NCI-H510A treated with DMSO at 0.1 percent for 48 hours (cell line): ENCODE measurements at regions not wholly inside any gene's neighbourhood (a gene's known extent, or its start where the extent isn't known, plus 50 kb on each side); places are given as distances from the start of the nearest gene placed in this dataset.

Source experiments
- DNase-seq: peaks from one replicate; lab custom pipeline; 2025; lab: John Stamatoyannopoulos, UW

GRCh38 chr5:158482125-158482524, 617.6 kb downstream of the EBF1 start:
- no peak for DNase-seq

- DNase-seq: no peak
Measured at GRCh38 chr5:158478139-158478538, 619.2 kb upstream of the CLINT1 start.

DNA sequence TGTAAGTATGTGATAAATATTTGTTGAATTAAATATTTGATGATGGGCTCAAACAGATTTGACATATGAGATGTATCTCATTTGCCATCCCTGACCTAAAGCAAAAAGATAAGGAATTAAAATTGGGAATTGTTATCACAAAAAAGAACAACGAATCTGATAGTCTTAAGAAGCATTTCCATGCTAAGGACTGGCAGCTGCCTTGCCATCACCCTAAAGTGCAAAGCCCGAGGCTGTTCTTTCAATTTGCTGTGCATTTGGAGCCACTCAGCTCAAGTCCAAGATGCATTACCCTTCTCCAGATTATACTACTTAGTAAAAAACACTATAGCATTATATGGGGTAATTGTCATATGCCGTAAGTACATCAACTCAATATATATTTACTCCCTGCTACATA, 618.3 kb upstream of the CLINT1 start:
- DNase-seq: no peak

DNA sequence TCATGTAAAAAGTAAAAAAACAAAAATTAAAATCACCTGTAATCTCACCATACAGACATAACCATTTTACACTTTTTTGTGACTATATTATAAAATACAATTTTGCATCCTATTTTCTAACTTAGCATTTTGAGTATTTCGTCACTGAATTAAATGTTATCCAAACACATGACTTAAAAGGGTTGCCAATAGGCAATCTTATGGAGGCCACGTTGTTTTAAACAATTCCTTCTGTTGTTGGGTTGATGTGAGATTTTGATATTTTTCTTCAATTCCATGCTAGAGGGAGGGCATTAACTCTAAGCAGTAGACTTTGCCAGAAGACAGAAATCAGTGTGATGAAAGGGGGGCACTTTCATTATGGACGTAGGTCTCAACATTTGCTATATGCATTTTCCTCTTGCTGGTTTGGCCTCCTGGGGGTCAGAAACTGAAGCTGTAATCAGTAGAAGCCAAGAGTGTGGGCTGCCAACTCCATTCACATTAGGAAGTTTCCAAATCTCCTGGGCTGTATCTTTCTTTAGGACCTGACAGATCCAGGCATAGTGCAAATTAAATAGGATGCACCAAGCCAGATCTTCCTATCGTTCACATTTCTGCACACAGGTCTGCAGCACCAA, 614.2 kb upstream of the CLINT1 start:
- no peak for DNase-seq

- no peak for DNase-seq
Measured at GRCh38 chr5:158471535-158471924, 612.6 kb upstream of the CLINT1 start.

DNA sequence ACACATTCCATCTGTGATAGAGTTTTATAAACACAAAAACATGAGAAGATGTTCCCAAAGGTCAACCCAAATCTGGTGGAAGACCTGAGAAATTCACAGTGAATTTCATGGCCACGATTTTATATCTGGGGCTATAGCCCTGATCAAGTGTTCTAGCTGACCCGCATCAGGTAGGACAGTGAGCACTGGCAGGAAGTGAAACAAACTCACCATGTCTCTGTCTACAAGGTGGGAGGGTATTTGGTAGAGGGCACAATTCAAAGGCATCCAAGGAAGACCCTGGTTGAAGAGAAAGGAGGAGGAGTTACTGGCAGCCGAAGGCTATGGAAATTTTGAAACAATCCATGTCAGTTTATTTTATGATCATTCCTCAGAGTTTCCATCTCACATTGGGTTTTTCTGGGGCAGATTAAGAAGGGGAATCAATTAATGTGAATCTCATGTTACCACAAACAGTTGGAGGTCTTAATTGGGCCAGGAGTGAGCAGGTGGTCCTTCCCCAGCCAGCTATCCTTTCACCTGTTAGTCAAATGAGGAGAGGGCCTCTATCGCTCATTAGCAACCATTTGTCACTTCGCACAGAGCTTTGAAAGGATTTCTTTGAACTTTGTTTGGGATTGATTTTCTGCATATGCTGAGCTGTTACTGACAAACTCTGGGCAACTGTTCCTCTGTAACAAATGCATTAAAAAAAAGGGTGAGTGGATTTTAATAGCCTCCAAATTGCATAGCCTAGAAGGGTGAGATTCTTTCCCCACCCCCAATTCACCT, 612.0 kb upstream of the CLINT1 start:
- DNase-seq: no peak

GRCh38 chr5:158468444-158468843, 609.5 kb upstream of the CLINT1 start:
- no peak for DNase-seq

- no peak for DNase-seq
Measured at GRCh38 chr5:158466191-158466590, 607.2 kb upstream of the CLINT1 start.

GRCh38 chr5:158465086-158465972, 606.4 kb upstream of the CLINT1 start:
- DNase-seq: no peak

GRCh38 chr5:158464383-158464782, 605.4 kb upstream of the CLINT1 start:
- DNase-seq: no peak

DNA sequence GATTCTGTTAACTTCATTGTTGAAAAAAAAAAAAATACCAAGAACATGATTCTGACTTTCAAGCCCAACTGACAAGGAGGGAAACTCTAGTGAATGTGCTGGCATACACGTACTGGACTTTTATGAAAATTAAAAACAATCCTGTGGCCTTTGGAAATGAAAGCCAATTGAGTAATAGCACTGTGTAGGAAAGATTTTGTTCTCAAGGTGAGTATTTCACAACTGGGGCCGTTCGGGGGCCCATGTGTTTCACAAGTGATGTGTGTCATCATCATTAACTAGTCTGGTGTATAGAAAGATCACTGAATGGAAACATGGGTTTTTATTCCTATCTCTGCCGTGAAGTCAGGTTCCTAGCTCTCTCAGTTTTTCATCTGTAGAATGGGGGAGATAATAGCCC, 605.0 kb upstream of the CLINT1 start:
- no peak for DNase-seq

GRCh38 chr5:158463188-158463587, 604.2 kb upstream of the CLINT1 start:
- DNase-seq: no peak

GRCh38 chr5:158462349-158463114, 603.6 kb upstream of the CLINT1 start:
- DNase-seq: no peak

- DNase-seq: no peak
Measured at GRCh38 chr5:158461240-158461854, 602.4 kb upstream of the CLINT1 start.

- DNase-seq: no peak
Measured at GRCh38 chr5:158458086-158458485, 599.1 kb upstream of the CLINT1 start.

GRCh38 chr5:158456756-158457155, 597.8 kb upstream of the CLINT1 start:
- no peak for DNase-seq

GRCh38 chr5:158456241-158456640, 597.3 kb upstream of the CLINT1 start:
- DNase-seq: no peak

GRCh38 chr5:158451993-158452672, 593.2 kb upstream of the CLINT1 start:
- no peak for DNase-seq

DNA sequence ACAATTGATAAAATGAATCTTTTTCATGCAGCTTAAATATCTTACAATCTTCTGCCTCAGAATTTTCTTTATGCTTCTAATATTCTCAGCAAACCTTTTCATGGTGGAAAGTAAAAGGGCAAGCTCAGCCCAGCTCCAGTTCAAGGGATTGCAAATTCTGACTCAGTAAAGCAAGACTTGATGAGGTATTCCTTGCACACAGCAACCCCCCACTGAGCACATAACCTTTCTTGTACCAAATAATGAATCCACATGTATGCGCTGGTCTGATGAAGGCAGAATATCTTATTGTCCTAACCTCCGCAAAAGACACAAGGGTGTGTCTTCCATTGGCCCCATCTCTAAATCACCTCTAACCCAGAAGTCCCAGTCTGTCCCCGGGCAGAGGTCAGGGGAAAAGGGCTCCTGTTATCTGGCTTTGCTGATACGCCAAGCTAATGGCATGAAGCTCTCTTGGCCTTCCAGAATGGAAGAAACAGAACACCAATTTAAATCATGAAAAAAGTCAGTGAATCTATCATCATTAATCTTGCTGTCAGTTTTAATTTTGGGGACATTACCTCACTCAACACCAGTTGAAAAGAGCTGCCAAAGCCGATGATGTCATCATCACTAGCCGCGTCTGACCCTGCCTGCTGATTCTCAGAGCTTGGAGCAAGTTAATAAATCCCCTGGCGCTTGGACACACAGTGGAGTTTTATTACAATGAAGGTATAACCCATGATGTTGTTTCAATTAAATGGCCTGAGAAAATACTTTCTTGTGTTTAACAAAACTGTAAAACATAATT, 592.5 kb upstream of the CLINT1 start:
- no peak for DNase-seq

- DNase-seq: no peak
Measured at GRCh38 chr5:158450751-158451171, 591.8 kb upstream of the CLINT1 start.
